NCI-H526 treated with DMSO at 0.1 percent for 48 hours (cell line): ENCODE measurements at regions not wholly inside any gene's neighbourhood (a gene's known extent, or its start where the extent isn't known, plus 50 kb on each side); places are given as distances from the start of the nearest gene placed in this dataset.

ENCODE experiments used
- DNase-seq: peaks from one replicate; lab custom pipeline; 2025; lab: John Stamatoyannopoulos, UW

DNA sequence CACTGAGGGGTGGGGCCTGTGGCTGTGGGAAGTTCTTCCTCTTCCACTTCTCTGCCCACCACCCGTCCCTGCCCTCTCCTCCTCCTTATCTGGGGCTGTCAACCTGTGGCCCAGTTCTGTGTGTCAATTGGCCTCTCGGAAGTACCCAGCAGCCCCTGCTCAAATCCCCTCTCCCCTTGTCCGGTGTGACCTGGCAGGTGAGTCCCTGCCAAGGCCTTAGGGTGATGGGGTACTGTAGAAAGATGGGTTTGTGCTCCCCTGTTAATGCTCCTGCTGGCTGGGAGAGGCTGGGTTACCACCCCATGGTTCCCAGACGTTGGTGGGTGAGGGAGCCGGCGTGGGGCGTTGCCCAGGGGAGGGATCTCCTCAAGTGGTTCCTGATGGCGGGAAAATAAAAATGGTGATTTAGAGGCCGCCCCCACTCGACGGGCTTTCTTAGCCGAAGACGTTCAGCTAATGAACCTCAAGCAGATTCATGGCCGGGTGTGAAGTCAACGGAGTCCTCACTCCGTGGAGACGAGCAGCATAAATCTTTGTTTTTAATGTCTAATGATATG, 141.2 kb downstream of the URI1 start:
- no peak for DNase-seq

- DNase-seq: no peak
Observed at GRCh38 chr19:30083701-30084156, 141.7 kb downstream of the URI1 start.

DNA sequence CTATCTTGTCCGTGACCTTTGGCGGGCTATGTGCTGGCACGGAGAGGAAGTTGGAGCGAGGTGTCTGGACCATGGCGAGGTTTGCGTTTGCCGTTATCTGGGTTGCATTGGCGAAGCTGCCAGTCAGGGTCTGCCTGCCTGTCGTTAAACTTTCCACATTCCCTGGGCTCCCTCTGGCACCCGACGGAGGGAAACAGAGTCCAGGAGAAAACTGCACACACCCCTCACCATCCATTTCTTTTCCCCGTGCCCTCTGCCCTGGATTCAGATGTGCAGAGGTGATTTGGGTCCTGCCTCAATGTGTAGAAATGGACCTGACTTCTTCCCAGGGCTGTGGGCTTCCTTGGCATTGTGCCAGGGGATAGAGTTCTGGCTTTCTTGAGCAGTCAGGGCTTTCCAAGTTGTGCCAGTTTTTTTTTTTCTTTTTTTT, 142.4 kb downstream of the URI1 start:
- DNase-seq: no peak

- DNase-seq: no peak
Observed at GRCh38 chr19:30085394-30085793, 143.4 kb downstream of the URI1 start.

DNA sequence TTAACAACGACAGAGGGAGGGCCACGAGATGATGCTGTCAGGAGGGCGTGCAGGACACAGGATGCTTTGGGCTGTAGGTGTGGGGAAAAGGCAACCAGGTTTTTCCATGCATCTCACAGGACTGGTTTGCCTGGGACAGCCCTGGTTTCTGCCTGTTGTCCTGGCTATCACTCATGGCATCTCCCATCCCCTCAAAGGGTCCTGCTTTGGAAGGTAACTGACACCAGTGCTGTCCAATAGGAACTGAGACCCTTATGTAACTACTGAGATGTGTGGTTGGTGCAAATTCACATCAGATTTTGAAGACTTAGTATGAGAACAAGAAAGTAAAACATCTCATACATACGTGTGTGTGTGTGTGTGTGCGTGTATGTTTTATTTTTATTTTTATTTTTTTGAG, 144.2 kb downstream of the URI1 start:
- no peak for DNase-seq

DNA sequence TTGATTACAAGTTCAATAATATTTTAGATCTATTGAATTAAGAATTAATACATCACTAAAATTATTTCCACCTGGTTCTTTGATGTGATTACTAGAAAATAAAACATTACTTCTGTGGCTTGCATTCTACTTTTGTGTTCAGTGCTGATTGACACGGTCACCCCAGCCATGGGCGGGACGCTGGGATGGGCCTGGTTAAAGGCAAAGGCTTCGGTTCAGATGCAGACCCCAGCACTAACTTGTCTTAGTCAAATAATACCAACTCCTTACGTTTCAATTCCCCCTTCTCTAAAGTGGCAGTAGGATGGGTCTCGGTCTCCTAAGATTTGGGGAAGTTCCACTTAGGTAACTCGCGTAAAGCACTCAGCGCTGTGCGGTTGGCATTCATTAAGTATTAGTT, 144.9 kb downstream of the URI1 start:
- DNase-seq: no peak

- no peak for DNase-seq
Observed at GRCh38 chr19:30087381-30088138, 145.5 kb downstream of the URI1 start.

DNA sequence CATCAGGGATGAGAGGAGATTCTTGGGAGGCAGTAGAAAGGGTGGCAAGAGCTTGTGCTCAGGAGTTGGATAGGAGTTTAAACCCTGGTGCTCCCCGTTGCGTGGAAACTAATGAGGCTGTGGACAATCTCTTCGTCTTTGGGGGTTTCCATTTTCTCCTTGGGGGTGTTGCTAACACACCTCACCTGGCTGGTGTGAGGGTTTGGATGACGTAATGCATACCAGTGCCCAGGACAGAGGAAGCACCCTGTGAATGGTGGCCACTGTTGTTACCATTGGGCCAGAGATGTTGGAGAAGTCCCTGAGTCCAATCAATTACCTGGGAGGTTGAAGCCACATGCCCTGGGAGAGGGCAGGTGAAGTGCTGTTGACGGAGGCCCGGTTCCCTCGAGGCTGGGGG, 146.5 kb downstream of the URI1 start:
- DNase-seq: no peak

DNA sequence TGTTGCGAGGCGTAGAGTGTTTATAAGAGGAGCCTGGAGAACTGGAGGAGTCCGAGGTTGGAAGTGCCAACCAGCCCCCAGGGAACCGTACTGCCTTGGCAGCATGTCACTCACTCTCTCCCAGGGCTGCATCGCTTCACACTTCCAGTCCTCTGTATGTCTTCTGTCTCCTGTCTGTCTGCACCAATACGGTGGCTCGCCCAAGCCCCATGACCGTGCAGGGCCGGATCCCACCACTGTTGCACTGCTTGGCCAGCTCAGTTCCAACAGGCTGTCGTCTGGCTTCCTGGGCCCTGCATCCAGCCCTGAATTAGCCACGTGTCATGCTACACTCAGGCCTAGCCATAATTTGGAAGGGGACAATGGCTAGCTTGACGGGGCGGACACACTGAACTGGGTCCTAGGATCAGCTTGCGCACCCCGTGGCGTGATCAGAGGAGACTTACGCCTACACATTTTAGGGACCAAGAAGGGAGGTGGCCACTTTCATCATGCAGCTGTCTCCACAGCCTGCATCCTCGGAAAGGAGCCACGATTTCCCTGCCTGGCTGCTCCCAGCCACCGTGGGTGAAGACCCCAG, 147.1 kb downstream of the URI1 start:
- DNase-seq: no peak

DNA sequence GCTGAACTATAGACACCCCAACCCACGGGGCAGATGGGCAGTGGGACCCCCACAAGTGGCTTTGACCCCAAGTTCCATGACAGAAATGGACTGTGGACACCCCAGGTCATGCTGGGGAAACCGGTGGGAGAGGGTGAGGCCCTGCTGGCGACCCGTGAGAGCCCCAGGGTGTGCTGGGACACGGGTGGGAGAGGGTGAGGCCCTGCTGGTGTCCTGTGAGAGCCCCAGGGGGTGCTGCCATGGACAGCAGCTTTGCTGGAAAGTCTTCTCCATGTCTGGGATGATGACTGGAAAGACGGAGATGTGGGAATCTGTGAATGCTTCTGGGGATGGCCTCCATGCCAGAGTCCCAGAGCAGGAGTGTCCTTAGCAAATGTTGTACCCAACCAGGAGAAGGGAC, 148.4 kb downstream of the URI1 start:
- no peak for DNase-seq

DNA sequence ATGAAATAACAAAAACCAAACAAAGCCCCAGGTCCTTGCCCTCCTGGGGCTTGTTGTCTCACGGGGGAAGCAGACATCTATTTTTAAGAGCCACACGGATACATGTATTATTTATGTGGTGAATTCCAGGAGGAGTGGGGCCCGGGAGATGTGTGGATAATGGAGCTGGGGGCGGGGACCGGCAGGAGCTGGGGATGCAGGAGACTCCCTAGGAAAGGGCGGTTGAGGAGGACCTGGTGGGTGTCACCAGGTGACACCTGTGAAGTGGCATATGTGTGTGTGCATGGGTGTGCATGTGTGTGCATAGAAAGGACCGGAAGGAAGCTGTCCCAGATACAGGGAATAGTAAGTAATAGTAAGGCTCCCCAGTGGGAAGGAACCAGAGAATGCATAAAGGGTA, 148.9 kb downstream of the URI1 start:
- no peak for DNase-seq

- no peak for DNase-seq
Observed at GRCh38 chr19:30091456-30091855, 149.4 kb downstream of the URI1 start.

GRCh38 chr19:30091856-30092255, 149.8 kb downstream of the URI1 start:
- no peak for DNase-seq

DNA sequence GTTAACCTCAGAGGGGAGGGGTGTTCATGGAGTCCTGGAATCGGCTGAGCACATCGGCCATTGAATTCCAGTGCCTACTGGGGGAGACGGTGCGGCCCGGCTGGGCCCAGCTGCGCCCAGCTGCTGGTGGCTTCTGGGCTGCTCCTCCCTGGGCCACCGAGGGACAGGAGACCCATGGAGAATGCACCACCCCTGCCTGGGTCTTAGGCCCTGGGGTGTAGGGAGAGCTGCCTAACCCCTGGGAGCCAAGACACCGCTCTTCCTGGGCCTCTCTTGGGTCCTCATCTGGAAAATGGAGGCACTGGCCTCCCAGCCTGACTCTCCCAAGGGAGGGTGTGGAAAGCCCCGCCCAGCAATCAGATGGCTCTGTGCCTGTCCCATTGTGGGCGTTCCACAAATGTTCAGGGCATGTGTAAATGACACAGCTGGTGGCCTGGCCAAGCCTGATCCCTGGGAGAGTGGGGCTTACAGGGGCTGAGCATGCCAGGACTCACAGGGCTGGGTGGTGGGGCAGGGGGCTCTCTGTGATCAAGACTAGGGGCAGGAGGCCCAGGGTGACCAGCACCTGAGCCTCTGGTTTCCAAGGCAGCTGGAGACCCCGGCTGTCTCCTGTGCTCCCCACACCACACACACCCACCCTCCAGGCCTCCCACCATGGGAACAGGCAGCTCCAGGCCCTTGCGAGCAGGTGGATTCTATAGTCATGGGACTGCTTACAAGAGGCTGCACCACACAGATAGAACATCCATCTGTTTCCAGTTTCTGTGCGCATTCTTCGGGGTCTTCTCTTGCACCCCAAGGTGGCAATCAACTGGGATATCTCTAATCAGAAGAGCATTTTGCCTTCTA, 150.9 kb downstream of the URI1 start:
- no peak for DNase-seq

GRCh38 chr19:30093966-30094755, 152.1 kb downstream of the URI1 start:
- DNase-seq: no peak

DNA sequence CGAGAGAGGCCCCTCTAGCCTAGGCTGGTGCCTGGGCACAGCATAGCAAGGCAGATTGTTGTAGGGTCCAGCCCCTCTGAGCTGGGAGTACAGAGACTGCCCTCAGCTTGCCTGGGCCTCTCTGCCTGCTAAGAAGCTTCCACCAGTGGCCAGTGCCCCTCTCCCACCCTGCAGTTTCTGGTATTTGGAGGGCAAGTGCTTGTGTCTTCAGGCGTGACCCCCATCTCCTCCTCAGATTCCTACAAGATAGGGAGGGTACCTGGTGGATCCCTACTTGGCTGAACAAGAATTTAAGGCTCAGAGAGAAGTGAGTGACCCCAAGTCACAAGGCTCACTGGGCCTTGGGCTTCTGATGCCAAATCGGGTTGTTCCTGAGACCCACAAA, 152.7 kb downstream of the URI1 start:
- no peak for DNase-seq

- no peak for DNase-seq
Observed at GRCh38 chr19:30095171-30095570, 153.1 kb downstream of the URI1 start.

DNA sequence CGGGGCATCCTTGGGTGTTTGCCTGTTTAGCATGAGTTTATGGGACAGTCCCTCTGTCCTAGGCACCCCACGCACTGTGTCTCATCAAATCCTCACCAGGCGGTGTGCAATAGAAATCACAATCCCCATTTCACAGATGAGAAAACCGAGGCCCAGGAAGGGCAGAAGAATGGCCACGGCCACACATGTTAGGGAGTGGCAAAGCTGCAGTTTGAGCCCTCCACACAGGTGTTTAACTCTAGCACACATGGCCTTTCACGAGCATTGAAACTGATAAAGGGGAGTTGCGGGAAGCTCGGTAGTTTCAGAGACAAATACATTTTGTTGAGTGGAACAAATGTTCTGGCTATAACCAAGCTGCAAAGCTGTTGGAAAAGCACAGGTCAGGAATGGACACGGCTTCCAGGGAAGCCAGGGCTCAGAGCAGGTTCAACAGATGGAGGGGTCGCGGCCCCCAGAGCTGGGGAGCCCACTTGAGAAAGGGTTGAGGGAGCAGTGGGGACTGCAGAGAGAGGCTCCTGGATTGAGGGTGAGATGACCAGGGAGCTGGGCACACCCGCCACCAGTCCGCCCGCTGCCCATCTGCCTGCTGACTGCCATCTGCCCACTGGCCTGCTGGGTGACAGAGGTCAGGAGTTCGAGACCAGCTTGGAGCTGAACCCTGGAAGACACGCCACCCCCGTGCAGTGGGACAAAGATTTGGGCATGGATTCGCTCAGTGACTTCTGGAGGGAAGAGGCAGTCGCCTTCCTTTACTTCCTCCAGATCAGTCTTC, 154.7 kb downstream of the URI1 start:
- no peak for DNase-seq

DNA sequence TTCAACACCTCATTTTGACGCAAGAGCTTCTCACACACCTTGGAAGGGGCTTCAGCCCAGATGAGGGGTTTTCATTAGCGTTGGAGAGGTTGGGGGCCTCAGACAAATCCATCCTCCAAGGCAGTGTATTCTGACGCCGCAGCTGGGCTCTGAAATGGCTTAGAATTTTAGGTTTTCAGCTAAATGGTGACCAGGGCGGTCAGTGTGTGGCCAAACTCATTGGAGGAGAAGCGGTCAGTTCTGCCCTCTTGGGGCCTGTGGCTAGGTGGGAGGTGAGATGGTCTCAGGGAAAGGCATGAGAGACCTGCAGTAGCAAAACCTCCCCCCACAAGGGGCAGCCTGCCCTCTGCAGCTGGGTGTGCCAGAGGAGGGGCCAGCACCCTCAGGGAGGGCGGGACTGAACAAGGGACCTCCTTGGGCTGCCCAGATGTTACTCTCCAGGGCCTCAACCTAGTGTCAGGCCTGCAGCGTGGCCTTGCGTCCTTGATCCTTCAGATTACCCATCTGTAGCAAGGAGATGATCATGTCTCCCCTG, 155.8 kb downstream of the URI1 start:
- no peak for DNase-seq

DNA sequence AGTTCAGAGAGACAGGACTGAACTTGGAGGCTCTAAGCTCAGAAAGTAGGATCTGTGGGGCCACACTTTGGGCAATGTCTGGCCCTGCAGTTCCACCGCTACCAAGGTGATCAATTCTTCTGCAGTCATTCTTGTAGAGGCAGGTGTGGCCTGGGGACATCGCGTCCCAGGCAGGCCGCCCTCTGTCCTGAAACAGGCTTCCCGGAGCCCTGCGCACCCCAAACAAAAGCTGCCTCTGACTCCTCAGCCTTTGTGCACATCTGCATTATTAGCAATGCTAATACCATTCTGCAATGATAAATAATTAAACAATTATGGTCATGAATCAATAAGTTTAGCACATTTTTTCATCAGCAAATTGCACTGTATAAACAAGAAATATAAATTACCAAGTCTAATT, 160.2 kb downstream of the URI1 start:
- no peak for DNase-seq

GRCh38 chr19:30102666-30103065, 160.6 kb downstream of the URI1 start:
- DNase-seq: no peak
